ENCODE measurements at regions not wholly inside any gene's neighbourhood (a gene's known extent, or its start where the extent isn't known, plus 50 kb on each side); places are given as distances from the start of the nearest gene placed in this dataset.

- no peaks in the 10 kb centered on the region for H3K27me3 Mint-ChIP-seq
- no peaks in the 10 kb centered on the region for H3K36me3 Mint-ChIP-seq
Measured at GRCh38 chr15:47434596-47434995, 282.7 kb upstream of the SEMA6D start.

GRCh38 chr15:47437491-47437890, 279.8 kb upstream of the SEMA6D start:
- Mint-ChIP-seq H3K27me3 (peaks cover 3% of the 10 kb centered on the region), H3K27ac (no peak overlapping the region), H3K4me3 (no peak overlapping the region), H3K9me3 (no peaks in the 10 kb centered on the region), H3K4me1 (no peaks in the 10 kb centered on the region), H3K36me3 (no peaks in the 10 kb centered on the region)

More at GRCh38 chr15:47434596-47434995, 282.7 kb upstream of the SEMA6D start:
- Mint-ChIP-seq H3K4me1 (no peaks in the 10 kb centered on the region), H3K27ac (no peak overlapping the region), H3K4me3 (no peak overlapping the region), H3K9me3 (no peaks in the 10 kb centered on the region)

- Mint-ChIP-seq H3K4me3 (no peak overlapping the region), H3K36me3 (no peaks in the 10 kb centered on the region), H3K27ac (no peak overlapping the region), H3K9me3 (no peaks in the 10 kb centered on the region), H3K4me1 (no peaks in the 10 kb centered on the region), H3K27me3 (peaks cover 3% of the 10 kb centered on the region)
Measured at GRCh38 chr15:47439146-47440111, 277.9 kb upstream of the SEMA6D start.

GRCh38 chr15:47442371-47442770, 274.9 kb upstream of the SEMA6D start:
- Mint-ChIP-seq H3K36me3 (no peaks in the 10 kb centered on the region), H3K27ac (no peak overlapping the region), H3K4me3 (no peak overlapping the region), H3K27me3 (peaks cover 3% of the 10 kb centered on the region), H3K9me3 (peaks cover 0 to 6% (median 3%) of the 10 kb centered on the region in 3 donors), H3K4me1 (no peaks in the 10 kb centered on the region)

- H3K27me3 Mint-ChIP-seq = peaks cover 3% of the 10 kb centered on the region
- H3K4me3 Mint-ChIP-seq = no peak overlapping the region
- H3K36me3 Mint-ChIP-seq = no peaks in the 10 kb centered on the region
- H3K9me3 Mint-ChIP-seq = peaks cover 0 to 6% (median 4%) of the 10 kb centered on the region in 3 donors
- H3K27ac Mint-ChIP-seq = no peak overlapping the region
- H3K4me1 Mint-ChIP-seq = no peaks in the 10 kb centered on the region
Measured at GRCh38 chr15:47443839-47444238, 273.5 kb upstream of the SEMA6D start.

GRCh38 chr15:47445723-47446392, 271.4 kb upstream of the SEMA6D start:
- Mint-ChIP-seq H3K4me3 (peak overlapping the region in 1 of 4 donors; percentile 12), H3K27me3 (no peaks in the 10 kb centered on the region), H3K27ac (peak overlapping the region in 1 of 3 donors; percentile 80)

GRCh38 chr15:47460795-47461573, 256.3 kb upstream of the SEMA6D start:
- H3K4me1 Mint-ChIP-seq = peaks cover 0 to 2% (median 2%) of the 10 kb centered on the region in 3 donors
- H3K36me3 Mint-ChIP-seq = no peaks in the 10 kb centered on the region
- no peak overlapping the region for H3K27ac Mint-ChIP-seq
- no peaks in the 10 kb centered on the region for H3K27me3 Mint-ChIP-seq
- H3K4me3 Mint-ChIP-seq = peak overlapping the region in 1 of 4 donors; percentile 34
- H3K9me3 Mint-ChIP-seq = peaks cover 0 to 4% (median 3%) of the 10 kb centered on the region in 3 donors

More at GRCh38 chr15:47445723-47446392, 271.4 kb upstream of the SEMA6D start:
- Mint-ChIP-seq H3K4me1 (no peaks in the 10 kb centered on the region), H3K36me3 (no peaks in the 10 kb centered on the region), H3K9me3 (peaks cover 0 to 6% (median 5%) of the 10 kb centered on the region in 3 donors)

- Mint-ChIP-seq H3K4me3 (no peak overlapping the region), H3K9me3 (peaks cover 0 to 4% (median 3%) of the 10 kb centered on the region in 3 donors), H3K36me3 (no peaks in the 10 kb centered on the region), H3K27ac (no peak overlapping the region), H3K4me1 (peaks cover 0 to 2% (median 2%) of the 10 kb centered on the region in 3 donors), H3K27me3 (no peaks in the 10 kb centered on the region)
Measured at GRCh38 chr15:47461652-47462141, 255.6 kb upstream of the SEMA6D start.

GRCh38 chr15:47466357-47466756, 250.9 kb upstream of the SEMA6D start:
- Mint-ChIP-seq H3K9me3 (peaks cover 0 to 7% (median 1%) of the 10 kb centered on the region in 3 donors), H3K27ac (no peak overlapping the region), H3K36me3 (no peaks in the 10 kb centered on the region), H3K4me3 (no peak overlapping the region), H3K27me3 (no peaks in the 10 kb centered on the region), H3K4me1 (no peaks in the 10 kb centered on the region)

GRCh38 chr15:47470983-47471382, 246.3 kb upstream of the SEMA6D start:
- Mint-ChIP-seq H3K27ac (no peak overlapping the region), H3K4me1 (no peaks in the 10 kb centered on the region), H3K36me3 (no peaks in the 10 kb centered on the region), H3K27me3 (no peaks in the 10 kb centered on the region), H3K4me3 (no peak overlapping the region), H3K9me3 (peaks cover 0 to 8% (median 3%) of the 10 kb centered on the region in 3 donors)

GRCh38 chr15:47473106-47473725, 244.1 kb upstream of the SEMA6D start:
- Mint-ChIP-seq H3K4me3 (no peak overlapping the region), H3K27me3 (no peaks in the 10 kb centered on the region), H3K4me1 (no peaks in the 10 kb centered on the region), H3K27ac (no peak overlapping the region), H3K36me3 (no peaks in the 10 kb centered on the region), H3K9me3 (peaks cover 0 to 6% (median 3%) of the 10 kb centered on the region in 3 donors)

GRCh38 chr15:47473832-47474231, 243.5 kb upstream of the SEMA6D start:
- no peak overlapping the region for H3K27ac Mint-ChIP-seq
- H3K27me3 Mint-ChIP-seq = no peaks in the 10 kb centered on the region
- no peaks in the 10 kb centered on the region for H3K4me1 Mint-ChIP-seq
- H3K4me3 Mint-ChIP-seq = no peak overlapping the region
- H3K36me3 Mint-ChIP-seq = no peaks in the 10 kb centered on the region
- H3K9me3 Mint-ChIP-seq = peaks cover 0 to 10% (median 4%) of the 10 kb centered on the region in 3 donors

- H3K36me3 Mint-ChIP-seq = no peaks in the 10 kb centered on the region
- H3K9me3 Mint-ChIP-seq = peaks cover 0 to 14% (median 8%) of the 10 kb centered on the region in 3 donors
- no peaks in the 10 kb centered on the region for H3K27me3 Mint-ChIP-seq
- H3K4me1 Mint-ChIP-seq = no peaks in the 10 kb centered on the region
- H3K4me3 Mint-ChIP-seq = no peak overlapping the region
- H3K27ac Mint-ChIP-seq = no peak overlapping the region
Measured at GRCh38 chr15:47475336-47475735, 242.0 kb upstream of the SEMA6D start.

GRCh38 chr15:47477341-47477740, 240.0 kb upstream of the SEMA6D start:
- H3K4me1 Mint-ChIP-seq = no peaks in the 10 kb centered on the region
- H3K36me3 Mint-ChIP-seq = no peaks in the 10 kb centered on the region
- H3K27ac Mint-ChIP-seq = no peak overlapping the region
- H3K4me3 Mint-ChIP-seq = no peak overlapping the region
- no peaks in the 10 kb centered on the region for H3K27me3 Mint-ChIP-seq
- H3K9me3 Mint-ChIP-seq = peaks cover 0 to 14% (median 12%) of the 10 kb centered on the region in 3 donors

Measured in IgD-negative memory B cell (primary cell).